HG02610 (cell line): ENCODE measurements at regions not wholly inside any gene's neighbourhood (a gene's known extent, or its start where the extent isn't known, plus 50 kb on each side); places are given as distances from the start of the nearest gene placed in this dataset.

Experiments
- ATAC-seq: cut with Tn5 transposase; IDR thresholded peaks from one replicate; pipeline ENCODE4 v1.9.1; 2021; ENCODE audit warnings: mild to moderate bottlenecking, moderate library complexity; ENCODE audit not compliant: unreplicated experiment

DNA sequence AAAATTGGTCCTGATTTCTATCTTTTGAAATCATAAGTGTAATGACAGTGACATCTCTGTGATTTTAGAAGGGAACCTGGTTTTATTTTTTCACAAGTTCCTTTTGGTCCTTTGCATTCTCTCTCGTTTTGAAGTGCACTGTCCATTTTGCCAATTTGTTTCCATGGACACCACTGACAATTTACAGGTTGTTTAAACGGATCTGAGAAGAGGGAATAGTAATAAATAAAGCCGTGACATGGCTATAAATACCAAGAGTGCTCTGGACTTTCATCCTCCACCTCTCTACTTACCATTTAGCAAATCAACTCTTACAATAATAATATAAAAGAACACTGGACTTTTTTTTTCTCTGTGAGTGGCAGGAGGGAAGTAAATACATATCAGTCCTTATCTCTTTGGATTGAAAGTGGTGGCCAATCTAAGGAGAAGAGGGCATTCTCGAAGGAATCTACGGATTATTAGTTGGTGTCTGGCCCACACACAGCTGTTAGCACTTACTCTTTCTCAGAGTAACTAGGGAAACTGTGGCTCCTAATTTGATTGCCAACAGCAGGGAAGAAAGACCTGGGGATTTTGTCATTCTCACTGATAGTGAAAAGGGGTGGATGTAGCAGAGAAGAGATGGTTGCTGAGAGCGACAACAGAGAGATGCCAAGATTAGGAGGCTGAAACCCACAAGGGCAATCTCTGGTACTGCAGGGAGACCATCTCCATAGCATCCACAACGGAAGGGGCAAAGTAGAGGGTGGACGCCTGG, 108.7 kb upstream of the FSHR start:
- no peak for ATAC-seq

DNA sequence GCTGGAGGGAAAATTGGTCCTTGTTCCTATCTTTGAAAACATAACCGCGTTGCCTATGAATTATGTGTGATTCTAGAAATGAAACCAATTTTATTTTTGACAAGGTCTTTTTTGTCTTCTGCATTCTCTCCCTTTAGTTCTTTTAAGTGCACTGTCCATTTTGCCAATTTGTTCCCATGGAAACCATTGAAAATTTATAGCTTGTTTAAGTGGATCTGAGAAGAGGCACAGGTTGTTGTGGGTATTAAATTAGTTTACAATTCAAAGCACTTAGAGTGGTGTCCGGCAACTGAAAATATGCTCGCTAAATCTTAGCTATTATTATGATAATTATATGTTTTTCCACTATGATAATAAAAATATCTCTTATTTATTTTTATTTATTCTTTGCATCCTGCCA, 107.5 kb upstream of the FSHR start:
- no peak for ATAC-seq

DNA sequence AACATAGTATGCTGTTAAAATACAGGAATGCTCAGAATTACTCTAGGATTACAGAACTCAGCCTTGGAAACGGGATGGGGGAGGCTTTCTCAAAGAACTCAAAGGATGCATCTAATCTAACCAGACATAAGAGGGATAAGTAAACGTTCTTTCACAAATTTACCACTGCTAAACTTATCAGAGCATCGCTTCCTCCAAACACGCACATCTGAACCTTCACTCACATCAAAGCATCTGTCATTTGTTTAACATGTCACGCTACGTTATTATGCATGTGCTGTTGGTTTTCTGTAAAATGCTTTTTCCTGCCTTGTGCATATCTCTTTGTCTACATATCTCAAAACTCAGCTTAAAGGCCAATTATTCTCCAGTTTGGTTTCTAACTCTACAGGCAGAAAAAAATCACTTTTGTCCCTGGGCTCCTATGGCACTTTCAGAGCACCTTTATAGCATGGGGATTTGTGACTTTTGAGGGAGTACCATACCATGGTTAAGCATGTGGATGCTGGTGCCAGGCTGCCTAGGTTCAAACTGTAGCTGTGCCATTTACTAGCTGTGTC, 106.7 kb upstream of the FSHR start:
- ATAC-seq, result no peak

DNA sequence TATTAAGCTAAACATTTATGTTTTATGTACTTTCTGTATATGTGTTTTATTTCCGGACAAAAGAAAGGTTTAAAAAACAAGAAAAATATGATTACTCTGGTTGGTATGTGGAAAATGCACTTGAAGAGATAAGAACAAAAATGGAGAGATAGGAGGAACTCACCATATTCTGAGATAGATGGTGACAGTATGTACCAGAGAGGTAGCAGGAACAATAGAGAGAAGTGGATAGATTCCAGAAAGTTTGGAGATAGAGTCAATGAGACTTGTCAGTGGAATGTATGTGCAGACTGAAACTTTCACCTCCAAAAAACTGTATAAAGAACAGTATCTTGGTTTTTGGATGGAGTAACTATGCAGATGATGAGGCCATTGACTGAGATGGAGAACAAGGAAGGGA, 105.6 kb upstream of the FSHR start:
- no peak for ATAC-seq

DNA sequence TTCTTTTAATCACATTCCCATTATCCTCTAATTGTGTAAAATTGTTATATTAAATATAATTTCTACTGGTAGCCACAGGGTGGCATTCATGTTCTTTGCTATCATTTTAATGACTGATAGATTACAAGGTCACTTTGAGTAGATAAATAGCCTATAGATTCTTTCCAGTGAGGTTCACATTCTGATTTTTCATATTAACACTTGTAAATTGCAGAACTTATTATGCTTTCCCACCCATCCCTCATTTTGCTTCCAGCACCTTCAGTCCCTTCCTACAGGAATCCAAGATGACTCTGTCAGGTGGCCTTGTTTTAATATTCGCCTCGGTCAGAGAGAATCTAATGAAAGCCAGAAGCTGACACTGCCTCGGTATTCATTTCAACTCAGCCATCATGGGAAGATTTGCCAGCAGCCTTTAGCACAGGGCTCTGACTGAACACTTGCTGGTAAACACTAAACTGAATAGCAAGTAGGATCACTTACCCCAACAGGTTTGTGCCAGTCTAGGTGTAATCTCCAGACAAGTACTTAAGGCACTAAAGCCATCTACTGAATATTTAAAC, 101.2 kb upstream of the FSHR start:
- no peak for ATAC-seq

DNA sequence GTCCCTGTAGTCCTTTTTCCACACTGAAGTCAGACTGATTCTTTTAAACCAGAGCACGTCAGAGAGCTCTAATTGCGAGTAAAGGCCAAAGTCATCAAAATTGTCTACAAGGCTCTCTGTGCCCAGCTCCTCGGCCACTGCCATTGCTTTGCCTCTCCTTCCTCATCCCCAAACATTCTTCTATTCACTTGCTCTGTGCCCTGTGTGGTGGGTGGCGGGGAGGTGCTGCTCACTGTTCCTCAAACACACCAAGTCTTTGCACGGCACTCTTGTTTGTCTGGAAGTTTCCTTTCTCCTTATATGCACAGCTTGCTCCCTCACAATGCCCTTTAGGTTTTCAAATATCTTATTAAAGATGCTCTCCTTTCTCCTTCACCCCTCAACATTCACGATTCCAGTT, 100.1 kb upstream of the FSHR start:
- ATAC-seq, result no peak

DNA sequence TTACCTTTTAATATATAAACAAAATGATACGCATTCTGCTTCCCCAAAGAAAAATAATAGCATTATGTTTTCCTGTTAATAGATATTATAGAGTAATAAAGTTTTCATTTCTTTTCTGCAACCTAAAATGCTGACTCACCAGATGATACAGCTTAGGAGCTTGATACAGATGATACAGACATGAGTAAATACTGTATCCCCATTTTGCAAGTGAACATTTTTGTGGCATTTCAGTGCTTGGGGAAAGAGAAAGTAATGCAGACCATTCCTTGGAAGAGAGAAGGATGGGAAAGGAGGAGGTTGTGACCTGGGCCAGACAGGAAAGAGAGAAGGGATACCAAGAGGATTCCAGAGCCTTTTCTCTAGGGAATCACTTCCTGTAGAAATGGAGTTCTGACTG, 97.5 kb upstream of the FSHR start:
- ATAC-seq, result no peak

DNA sequence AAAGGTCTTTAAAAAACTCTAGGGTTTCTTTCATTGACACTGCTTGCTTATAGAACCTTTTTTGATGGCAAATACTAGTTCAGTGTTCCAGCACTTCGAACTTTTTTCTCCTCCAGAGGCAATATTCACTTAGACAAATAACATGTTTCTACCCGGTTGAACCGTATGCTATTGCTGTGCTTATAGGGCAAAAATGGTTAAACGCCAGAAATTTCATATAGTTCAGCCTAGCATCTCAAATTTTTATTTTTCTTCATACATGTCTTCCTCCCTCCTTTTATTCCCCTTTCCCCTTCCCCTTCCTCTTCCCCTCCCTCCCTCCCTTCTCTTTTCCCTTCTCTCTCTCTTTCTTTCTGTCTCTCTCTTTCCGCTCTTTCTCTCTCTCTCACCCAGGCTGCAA, 96.9 kb upstream of the FSHR start:
- ATAC-seq, result no peak

DNA sequence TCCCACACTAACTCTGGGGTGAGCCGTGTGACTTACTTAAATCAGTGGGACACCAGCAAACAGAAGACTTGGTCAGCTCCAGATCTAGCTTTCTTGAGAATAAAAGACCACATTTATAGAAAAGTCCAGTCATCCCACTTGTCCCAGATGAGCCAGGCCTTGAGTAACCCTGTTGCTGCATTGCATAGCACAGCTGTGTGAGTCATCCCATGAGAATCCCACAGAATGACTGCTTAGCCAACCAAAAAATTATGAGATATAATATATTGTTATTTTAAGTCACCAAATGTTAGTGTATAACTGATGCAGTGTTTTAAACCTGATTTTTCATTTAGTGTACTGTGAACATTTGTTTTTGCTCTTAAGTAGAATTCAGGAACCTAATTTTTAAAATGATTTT, 94.2 kb upstream of the FSHR start:
- no peak for ATAC-seq

DNA sequence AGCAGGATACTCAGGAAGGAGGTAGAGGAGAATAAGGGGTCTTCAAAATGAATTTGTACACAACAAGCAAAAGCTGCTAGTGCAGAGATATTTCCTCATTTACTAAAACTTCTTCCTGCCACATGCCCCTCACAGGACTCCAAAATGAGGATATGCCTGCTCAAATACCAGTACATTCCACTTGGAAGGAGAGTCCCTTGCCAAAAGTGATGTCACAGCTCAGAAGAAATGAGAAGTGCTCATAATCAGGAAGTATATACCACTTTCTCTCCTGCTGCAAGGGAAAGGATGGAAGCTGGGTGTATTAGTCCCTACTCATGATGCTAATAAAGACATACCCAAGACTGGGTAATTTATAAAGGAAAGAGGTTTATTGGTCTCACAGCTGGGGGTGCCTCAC, 87.7 kb upstream of the FSHR start:
- ATAC-seq, result no peak

DNA sequence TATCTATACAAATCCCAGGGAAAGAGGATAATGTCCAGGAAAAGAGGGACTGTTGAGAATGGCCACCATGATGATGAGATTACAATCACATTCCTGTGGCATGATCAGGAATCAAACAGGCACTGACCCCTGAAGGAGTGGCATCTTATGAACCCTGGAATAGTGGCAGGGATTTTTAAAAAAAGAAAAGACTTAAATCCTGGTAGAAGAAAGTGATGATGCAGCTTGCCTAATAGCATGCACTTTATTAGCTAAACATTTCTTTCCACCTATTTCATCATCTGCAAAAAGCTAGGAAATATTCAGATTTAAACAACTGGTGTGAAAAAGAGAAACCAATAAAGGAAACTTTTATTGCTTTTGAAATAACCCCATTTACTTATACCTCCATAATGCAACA, 87.2 kb upstream of the FSHR start:
- ATAC-seq, result no peak

DNA sequence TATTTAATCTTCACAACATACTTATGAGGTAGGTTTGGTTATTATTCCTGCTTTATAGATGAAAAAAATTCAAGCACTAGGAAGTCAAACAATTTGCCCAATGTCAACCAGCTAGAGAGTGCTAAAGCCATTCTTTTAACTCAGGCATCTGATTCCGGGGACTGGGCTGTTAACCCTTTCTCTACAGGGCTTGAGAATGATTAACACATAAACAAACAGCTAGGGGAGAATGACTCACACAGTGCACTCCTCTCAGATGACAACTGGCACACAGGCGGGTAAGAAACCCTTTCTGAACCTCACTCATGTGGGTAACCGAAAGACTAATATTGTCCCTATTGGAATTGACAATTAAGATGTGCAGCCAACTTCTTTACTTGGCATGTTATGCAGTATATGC, 86.3 kb upstream of the FSHR start:
- ATAC-seq, result no peak

DNA sequence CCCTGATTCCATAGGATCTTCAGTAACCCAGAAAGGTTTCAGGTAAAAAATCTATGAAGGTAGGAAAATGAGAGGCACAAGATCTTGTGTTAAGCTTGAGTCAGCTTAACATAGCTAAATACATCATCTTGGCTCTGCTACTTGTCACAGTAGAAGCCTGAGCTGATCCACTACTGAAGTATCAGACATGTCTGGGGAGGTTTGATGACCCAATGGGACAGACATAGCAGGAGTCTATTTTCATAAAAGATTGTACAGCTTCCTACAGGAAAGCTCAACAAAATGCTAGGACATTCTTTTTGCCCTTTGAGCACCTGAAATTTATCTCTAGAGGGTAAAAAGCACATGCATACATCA, 84.3 kb upstream of the FSHR start:
- ATAC-seq, result no peak

DNA sequence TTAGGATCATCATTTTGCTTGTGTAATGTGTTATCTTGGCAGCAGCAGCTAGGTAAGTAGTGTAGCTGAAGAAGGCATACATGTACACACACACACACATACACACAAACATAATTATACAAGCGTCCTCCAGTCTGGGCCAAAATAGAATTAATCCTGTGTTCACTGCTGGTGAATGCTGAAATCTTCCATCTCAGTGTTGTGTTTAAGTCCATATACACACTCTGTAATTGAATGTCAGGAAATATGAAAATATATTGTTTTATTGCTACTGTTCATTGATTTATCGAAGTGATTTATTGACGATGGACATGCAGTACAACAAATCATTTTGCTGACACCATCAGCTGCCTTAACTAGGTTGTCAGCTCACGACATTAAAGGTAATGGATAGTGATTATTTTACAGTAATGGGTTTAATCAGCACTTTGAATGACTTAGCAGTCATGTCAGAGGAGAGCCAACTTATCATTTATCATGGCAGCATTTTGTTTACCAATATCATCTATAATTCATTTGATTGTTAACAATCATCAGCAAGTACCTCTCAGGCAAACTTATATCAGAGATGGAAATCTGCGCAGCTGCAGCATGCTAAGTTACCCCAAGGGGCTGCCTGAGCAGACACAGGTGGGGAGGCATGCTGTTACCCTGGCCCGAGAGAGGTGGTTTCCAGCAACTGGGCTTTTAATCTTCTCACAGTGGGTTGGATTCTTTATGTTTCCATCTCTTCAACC, 83.7 kb upstream of the FSHR start:
- ATAC-seq, result no peak

DNA sequence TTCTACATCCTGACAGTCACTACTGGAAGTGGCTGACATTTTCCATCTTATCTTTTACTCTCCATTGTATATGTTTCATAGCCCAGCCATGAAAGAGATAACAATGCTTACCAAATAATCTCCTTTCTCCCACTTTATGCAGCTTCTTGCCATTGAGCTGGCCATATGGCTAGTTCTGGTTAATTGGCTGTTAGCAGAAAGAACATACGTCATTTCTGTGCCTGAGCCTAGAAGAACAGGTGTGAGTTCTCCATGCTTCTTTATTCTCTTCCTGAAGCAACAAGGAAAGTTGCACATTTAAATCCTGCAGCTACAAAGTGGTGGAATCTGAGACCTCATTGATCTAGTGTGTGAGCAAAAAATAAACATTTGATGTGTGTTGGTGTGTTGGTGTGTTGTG, 82.0 kb upstream of the FSHR start:
- no peak for ATAC-seq

DNA sequence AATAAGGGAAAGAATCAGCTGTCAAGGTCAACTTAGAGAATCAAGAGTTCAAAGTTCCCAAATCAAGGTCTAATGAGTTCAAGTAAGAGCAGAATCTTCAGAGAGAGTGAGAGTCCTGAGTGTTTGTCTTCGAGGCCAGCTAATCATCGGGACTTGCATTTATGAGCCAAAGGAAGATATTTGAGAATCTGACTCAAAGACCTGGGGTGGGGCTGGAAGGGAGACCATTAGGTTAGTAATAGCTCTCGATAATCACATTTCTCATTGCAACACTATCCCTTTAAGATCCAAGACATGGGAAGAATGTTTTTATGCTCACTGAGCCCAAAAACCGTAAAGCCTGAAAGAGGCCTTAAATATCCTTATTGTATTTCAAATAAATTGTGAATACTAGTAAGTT, 72.0 kb upstream of the FSHR start:
- no peak for ATAC-seq

DNA sequence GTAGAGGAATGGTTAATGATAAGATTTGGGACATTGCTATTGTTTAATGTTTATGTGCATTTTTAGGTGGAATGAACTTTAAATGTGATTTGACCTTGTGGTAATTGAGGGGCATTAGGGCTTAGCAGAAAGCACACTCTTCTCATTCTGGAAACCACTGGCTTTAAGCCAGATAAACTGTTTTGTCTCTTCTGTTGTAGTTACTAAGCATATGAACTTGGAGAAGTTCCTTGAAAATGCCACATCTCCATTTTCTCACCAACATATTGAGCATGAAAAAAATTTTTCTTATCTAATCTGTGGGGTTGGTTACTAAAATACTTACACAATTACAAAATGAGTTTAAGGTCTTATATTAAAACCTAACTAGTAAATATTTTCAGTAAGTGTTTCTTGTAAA, 70.8 kb upstream of the FSHR start:
- ATAC-seq, result no peak

DNA sequence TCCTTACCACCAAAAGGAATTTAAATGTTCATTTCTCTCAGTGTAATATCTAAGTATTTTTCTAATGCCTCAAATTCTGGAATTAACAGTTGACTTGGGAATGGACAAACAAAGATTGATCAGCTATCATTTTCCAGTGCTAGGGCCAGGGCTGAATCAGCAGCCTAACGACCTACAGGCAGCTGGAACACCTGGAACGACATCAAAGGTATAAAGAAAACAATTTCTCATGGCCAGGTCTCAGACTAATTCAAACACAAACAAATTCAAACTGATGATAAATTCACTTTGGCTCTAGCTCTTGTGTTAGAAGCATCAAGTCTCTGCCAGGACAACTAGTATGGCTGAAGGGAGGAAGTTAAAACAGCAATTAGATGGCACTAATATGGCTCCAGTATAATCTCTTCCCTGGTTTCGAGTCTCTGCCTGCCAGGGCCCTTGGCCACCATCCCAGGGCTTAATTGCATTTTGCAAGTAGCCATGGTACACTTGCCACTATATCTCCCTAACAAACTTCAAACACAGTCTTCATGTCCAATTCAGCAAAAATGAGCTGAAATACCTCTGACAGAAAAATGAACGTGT, 70.2 kb upstream of the FSHR start:
- ATAC-seq, result no peak

DNA sequence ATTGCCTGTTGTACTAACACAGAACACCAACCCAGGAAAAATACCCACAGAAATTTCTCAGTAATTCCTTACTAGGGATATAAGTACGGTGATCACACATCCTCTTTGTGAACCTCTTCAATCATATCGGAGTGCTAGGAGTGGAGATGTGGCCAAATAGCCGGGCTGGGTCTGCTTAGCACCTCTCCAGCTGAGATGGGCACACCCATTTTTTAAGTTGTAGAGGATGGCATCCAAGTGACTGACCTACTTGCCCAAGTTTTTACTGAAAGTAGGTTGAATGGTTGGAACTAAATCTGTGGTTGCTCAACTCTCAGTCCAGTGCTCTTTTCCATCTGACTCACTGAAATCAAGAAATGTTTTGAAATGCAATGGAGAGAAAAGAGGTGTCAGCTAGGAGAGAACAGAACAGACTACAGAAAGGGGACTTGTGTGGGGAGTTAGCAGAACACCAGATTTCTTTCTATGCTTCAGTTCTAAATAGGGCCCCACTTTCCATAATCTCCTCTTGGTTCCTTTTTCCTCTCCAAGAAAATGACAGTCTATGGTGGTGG, 68.7 kb upstream of the FSHR start:
- no peak for ATAC-seq

DNA sequence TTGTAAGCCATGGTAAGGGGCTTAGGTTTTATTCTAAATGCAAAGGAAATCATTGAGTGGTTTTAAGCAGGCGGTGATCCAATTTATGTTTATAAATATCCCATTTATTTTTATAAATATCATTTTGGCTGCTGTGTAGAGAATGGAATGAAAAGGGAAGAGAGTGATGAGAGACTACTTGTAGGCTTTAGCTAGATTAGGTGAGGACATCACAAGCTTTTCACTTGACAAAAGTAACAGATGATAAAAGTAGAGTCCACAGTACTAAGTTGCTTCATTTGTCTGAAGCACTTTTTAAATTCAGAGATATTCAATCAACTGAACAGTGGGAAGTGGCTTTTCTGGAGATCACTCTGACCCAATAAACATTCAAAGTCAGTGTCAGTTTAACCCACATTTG, 65.4 kb upstream of the FSHR start:
- ATAC-seq, result no peak

DNA sequence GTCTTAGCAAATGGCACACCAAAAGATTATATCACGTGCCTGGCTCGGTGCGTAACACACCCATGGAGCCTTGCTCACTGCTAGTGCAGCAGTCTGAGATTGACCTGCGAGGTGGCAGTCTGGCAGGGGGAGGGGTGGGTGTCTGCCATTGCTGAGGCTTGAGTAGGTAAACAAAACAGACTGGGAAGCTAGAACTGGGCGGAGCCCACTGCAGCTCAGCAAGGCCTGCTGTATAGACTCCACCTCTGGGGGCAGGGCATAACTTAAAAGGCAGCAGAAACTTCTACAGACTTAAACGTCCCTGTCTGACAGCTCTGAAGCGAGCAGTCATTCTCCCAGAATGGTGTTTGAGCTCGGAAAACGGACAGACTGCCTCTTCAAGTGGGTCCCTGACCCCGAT, 55.9 kb upstream of the FSHR start:
- ATAC-seq, result no peak

DNA sequence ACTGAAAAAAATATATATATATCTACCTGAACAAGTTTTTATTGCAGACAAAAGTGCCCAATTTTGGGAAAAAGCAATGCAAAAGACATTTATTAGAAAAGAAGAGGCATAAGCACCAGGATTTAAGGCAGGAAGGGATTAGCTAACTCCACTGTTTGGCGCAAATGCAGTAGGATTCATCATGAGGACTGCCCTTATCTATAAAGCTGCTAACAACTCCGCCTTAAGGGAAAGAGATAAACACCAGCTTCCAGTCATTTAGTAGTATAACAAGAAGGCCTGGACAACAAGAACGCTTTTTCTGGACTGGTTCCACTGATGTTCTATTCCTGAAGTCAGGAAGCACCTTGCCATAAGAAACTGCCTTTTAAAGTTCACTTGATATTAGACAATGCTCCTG, 52.9 kb upstream of the FSHR start:
- ATAC-seq, result no peak
